Peyer's patch (tissue), 4 donors: ENCODE measurements at regions not wholly inside any gene's neighbourhood (a gene's known extent, or its start where the extent isn't known, plus 50 kb on each side); places are given as distances from the start of the nearest gene placed in this dataset.

Experiments used
- CTCF ChIP-seq, 6 experiments: fragments of 450-650 bp in 4 of 6; fragments of 200-600 bp in 2 of 6; sonication (generic) in 1 of 6; IDR thresholded peaks; one replicate each; pipeline ENCODE4 v1.5.1; 2017 to 2019; ENCODE audit warnings: antibody characterized with exemption in 6 of 6, mild to moderate bottlenecking in 3 of 6, moderate library complexity in 1 of 6
- POLR2A ChIP-seq, 2 donors: fragments of 450-650 bp; IDR thresholded peaks; one replicate each; pipeline ENCODE4 v1.5.1; 2017; ENCODE audit warnings: antibody characterized with exemption in 2 of 2, mild to moderate bottlenecking in 2 of 2, moderate library complexity in 2 of 2

DNA sequence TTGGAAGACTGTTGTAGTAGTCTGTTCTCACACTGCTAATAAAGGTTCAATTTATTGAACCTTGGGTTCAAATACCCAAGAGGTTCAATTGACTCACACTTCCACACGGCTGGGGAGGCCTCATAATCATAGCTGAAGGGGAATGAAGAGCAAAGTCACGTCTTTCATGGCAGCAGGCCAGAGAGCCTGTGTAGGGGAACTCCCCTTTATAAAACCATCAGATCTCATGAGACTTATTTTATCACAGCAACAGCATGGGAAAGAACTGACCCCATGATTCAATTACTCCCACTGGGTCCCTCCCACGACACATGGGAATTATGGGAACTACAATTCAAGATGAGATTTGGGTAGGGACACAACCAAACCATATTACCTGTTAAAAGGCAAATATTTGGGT, 268.2 kb downstream of the TMEM167A start:
- TF ChIP-seq CTCF (IDR thresholded peaks at IDR 0.05): no peak
- TF ChIP-seq POLR2A (IDR thresholded peaks at IDR 0.05): no peak
